GM13976 (cell line): ENCODE measurements at regions not wholly inside any gene's neighbourhood (a gene's known extent, or its start where the extent isn't known, plus 50 kb on each side); places are given as distances from the start of the nearest gene placed in this dataset.

Experiments
- DNase-seq: peaks from one replicate; pipeline ENCODE4 v3.0.0; 2012; ENCODE audit warnings: low spot score
- in situ Hi-C: fragments of 300-500 bp; cut with MboI; formaldehyde crosslinking; loops from one replicate; pipeline ENCODE4 v1.12.0; 2022; ENCODE audit warnings: low sequenced_read_pairs, mixed read lengths, inconsistent platforms; ENCODE audit not compliant: unreplicated experiment
- TF ChIP-seq, protein P1 (sequence below): IDR thresholded peaks from 2 replicates; pipeline ENCODE4 v1.5.1; 2012; ENCODE audit warnings: borderline replicate concordance, mild to moderate bottlenecking; ENCODE audit not compliant: insufficient read depth; ENCODE audit errors: extremely low read depth, missing control alignments, control extremely low read depth

DNA sequence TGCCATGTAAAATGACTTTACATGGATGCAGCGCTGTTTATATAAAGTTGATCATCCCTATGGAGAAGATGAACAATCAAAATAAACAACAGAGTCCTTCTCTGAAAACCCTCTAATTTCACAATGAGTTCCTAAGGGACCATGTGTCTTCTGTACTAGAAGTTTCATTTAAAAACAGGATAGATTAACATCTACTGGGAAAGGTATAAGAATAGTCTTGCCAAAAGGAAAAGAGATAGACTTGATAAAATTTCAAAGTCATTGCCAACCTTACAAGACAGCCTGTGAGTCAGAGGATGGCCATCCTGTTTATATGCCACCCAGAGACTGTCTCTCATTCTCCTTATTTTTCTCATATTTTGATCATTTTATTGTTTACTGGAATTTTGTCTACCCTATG lies 367.1 kb upstream of the PDE4D start:
- no peak for DNase-seq
- in situ Hi-C loops = no loop called here
- TF ChIP-seq, protein P1, sequence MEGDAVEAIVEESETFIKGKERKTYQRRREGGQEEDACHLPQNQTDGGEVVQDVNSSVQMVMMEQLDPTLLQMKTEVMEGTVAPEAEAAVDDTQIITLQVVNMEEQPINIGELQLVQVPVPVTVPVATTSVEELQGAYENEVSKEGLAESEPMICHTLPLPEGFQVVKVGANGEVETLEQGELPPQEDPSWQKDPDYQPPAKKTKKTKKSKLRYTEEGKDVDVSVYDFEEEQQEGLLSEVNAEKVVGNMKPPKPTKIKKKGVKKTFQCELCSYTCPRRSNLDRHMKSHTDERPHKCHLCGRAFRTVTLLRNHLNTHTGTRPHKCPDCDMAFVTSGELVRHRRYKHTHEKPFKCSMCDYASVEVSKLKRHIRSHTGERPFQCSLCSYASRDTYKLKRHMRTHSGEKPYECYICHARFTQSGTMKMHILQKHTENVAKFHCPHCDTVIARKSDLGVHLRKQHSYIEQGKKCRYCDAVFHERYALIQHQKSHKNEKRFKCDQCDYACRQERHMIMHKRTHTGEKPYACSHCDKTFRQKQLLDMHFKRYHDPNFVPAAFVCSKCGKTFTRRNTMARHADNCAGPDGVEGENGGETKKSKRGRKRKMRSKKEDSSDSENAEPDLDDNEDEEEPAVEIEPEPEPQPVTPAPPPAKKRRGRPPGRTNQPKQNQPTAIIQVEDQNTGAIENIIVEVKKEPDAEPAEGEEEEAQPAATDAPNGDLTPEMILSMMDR = no peak

DNA sequence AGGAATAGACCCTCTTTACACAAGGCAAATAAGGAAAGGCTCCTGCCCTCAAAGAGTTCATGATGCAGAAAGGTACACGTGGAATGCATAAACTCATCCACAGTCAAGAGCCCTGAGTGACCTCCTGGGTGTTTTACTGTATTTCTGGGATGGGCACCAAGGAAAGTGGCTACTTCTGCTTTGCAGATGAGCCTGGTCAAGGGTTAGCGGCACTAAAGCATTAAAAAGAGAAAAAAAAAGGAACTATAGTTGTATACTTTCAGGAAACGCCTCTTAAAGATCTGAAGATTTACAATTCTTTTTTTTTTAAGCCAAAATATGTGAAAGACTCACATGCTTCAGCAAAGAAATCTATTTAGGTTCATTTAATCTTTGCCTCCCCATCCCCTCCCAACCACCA lies 366.2 kb upstream of the PDE4D start:
- DNase-seq = no peak
- in situ Hi-C loops = no loop called here
- TF ChIP-seq, protein P1 = no peak

DNA sequence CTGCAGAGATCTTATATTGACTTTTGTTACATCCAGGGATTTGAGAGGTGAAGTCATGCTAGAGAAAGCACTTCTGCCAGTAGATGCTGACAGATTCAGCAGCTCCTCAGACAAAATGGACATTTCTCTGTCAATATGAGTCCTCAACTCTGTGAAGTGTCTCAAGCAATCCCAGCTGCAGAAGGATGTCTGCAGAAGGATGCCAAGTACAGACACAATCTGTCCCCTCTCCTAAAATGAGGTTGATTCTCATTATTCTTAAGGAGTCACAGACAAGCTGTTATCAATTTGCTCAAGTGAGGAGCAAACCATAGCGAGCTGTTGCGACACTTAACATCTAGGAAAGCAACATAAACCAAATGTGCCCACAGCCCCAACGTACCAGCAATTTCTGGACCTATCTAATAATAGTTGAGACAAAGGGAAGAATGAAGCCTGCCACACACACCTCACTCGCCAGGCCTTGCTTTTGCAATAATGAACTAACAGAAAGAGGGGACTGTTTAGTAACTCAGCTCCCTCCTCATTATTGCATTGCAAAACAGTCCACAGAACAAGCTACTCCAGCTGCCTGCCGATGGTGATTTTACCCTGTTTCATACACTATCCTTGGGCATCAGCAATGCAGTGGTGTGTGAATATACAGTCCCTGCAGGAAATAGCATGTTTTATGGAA lies 364.2 kb upstream of the PDE4D start:
- DNase-seq = no peak

DNA sequence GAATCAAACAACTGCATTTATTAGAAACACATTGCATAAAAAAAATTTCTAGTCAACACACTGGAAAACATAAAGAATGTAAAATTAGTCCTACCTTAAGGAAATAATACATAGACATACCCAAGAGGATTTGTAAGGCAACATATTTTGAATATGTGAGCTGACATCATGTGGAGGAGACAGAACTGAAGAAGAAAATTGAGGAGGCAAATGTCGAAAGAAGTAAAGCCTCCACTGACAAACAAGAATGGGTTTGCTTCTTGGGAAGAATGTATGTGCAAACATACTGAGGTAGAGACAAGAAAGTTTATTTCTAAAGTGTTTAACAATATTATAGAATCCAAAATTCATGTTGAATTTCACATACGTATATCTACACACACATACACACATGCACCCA lies 363.0 kb upstream of the PDE4D start:
- TF ChIP-seq, protein P1 = no peak
- in situ Hi-C loops = no loop called here
- no peak for DNase-seq

More for the DNA sequence above, 364.2 kb upstream of the PDE4D start:
- in situ Hi-C loops = no loop called here
- TF ChIP-seq, protein P1 = no peak

DNA sequence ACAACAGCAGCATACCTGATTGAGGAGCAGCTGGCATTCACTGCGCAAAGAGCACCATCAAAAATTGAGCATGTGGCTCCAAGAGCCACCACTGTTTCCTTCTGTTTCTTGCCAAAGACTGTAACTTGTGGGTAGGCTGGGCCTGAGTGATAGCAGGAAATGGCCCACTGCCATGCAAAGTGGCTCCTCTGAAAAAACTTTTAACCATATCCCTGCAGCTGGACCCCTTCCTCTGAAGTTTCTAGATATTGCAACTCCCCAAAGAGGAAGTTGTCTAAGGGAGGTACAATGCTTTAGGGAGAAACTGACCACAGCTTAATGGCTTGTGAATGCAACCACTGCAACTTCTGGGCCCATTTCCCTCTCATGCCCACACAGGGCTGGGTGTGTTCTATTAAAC lies 355.4 kb upstream of the PDE4D start:
- TF ChIP-seq, protein P1 = no peak
- in situ Hi-C loops = no loop called here
- DNase-seq = no peak

DNA sequence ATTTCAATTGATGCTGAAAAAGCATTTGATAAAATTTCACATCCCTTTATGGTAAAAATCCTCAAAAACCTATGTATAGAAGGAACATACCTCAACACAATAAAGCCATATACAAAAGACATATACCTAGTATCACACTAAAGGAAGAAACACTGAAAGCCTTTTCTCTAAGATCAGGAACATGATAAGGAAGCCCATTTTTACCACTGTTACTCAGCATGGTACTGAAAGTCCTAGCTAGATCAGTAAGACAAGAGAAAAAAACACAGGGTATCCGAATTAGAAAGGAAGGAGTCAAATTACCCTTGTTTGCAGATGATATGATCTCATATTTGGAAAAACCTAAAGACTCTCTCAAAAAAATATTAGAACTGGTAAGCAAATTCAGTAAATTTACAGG lies 350.2 kb upstream of the PDE4D start:
- TF ChIP-seq, protein P1 = no peak
- DNase-seq = no peak
- in situ Hi-C loops = no loop called here
